CD4-positive, alpha-beta T cell treated with Interleukin-2 at 100 ng/mL for 4 hours (primary cell): ENCODE measurements at regions not wholly inside any gene's neighbourhood (a gene's known extent, or its start where the extent isn't known, plus 50 kb on each side); places are given as distances from the start of the nearest gene placed in this dataset.
"Not testable (repeated sequence)": the region's sequence is repeated elsewhere in the genome, so short reads cannot be mapped to it uniquely, and the experiment has no call there.

Experiments
- DNase-seq: peaks from one replicate; pipeline ENCODE4 v3.0.0-alpha.2; 2020; ENCODE audit warnings: low spot score

DNA sequence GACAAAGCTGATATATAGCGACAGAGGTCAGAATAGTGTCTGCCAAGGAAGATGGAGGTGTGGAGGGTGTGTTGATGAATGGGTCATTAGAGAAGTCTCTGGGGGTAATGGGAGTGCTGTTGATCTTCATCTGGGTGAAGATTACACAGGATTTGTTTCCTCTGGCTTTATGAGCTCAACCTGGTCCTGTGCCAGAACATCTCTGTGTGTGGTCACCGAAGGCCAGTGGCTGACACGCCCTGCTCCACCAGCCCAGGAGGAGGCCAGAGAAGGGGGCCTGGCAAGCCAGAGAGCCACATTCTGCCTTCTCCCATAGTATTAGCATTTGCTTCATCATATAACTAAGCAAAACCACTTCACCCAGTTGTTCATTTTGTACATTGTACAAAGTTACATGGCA is 121.1 kb downstream of the ZNF621 start:
- no peak for DNase-seq

DNA sequence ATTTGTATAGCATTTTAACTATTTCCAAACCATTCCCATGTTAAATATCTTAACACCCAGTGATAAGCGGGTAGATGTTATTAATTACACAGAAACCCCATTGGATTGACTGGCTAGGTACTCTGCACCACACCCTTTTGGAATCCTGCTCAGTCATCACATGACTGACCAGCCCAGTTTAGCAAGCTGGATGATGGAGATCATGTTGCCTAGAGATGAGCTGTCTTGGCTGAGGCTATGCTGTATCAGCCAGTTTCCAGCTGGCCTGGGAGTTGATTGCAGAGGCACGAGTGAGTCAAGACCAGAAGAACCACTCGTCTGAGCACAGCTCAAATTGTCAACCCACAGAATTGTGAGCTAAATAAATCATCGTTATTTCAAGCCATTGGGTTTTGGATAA is 124.6 kb downstream of the ZNF621 start:
- no peak for DNase-seq

DNA sequence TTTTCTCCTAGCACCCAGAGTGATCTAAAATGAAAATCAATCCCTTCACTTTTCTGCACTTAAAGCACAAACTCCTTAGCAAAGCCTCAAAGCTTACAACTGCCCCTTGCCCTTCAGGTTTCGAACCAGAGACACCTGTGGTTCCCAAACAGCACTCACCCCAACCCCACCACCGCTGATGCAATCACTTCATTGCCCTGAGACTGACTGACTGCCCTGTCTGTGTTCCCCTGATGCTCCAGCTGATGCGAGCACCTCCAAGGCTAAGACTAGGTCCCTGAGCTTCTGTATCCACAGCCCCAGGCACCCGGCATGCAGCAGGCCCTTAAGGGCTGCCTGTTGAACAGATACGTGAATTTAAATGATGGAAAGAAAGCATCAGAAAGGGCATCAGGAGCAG is 127.3 kb downstream of the ZNF621 start:
- DNase-seq = no peak

DNA sequence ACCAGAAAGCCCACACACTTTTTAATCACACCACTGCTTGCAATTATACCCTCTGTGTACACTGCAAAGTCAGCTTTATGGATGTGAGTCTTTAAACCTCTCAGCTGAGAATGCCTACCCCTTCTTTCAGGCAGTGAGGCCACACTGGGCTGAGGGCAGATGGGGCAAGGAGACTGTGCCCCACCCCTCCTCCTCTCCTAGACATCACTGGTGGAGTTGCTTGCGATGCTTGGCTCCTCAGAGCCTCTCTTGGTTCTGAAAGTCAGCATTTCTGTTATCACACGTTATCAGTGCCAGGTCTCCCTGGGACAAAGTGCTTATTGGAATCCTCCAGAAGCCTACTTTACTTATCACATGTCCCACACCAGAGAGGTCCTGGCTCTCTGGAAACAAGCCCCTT is 128.2 kb downstream of the ZNF621 start:
- no peak for DNase-seq

DNA sequence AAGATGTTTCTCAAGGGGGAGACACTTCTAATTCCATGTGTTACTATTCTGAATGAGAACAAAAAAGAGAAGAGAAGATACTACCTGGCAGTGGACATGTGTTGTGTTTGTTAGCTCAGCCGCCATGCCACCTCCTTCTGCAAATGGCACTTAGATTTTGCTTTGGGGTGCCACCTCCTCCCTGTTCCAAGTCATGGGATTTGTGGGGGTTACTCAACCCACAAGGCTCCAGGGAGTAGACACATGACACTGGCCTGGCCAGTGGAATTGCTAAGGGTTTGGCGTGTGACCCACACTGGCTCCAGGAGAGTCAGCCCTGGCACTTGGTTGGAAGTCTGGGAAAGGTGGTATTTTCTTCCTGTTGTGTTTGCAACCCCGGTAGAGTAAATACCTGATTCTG is 129.1 kb downstream of the ZNF621 start:
- DNase-seq = no peak

DNA sequence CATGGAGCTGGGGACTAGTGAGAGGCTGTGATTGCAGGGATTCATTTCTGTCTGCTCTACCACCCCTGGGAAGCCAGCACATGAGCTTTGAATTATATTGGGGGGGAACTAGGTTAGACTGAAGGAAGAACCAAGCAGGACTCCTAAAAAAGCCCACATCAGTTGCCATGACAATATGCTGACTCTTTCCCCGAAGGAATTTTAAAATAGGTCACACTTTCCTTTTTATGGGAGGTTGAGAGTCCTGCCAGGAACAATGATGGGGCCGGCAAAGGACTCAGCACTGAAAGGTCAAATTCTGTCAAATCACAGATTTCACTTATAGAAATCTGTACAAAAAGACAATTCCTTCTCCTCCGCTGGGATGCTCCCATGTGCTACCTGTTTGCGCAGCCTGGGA is 130.8 kb downstream of the ZNF621 start:
- no peak for DNase-seq

DNA sequence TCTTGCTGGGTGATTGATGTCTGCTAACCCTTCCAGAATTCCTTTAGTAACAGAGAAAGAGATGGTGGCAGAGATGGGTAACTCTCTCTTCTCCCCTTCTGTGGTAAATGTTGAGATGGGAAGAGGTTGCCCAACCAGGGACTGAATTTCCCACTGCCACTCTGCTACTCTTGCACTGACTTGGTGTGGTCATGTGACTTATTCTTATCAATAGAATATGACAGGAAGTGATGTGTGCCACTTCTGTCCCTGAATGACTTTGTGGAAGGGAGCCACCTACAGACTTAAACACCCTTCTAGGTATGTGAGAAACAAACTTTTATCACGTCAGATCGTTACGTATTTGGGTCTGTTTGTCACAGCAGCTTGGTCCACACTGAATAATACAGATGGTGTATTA is 132.9 kb downstream of the ZNF621 start:
- no peak for DNase-seq

DNA sequence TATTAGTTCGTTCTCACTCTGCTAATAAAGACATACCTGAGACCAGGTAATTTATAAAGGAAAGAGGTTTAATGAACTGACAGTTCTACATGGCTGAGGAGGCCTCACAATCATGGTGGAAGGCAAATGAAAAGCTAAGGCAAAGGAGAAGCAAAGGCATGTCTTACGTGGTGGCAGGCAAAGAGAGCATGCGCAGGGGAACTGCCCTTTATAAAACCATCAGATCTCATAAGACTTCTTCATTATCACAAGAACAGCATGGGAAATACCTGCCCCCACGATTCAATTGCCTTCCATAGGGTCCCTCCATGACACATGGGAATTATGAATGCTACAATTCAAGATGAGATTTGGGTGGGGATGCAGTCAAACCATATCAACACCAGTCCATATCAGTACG is 133.5 kb downstream of the ZNF621 start:
- no peak for DNase-seq

DNA sequence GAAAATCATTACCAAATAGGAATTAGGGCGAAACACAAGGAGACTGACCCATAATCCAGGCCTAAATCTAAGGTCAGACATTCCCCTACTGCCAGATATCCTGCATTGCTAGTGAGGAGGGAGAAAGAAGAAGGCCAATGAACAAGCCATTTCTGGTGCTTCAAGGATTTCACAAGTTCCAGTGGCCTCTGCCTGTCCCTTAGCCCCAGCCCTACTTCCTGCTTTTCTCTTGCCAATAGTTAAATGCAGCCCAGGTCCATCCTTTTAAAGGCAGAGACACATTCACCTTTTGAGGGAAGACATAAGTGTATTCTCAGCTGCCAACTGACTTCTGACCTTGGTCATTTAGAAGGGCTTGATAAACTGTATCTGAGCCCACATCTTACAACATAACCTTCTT is 135.8 kb downstream of the ZNF621 start:
- DNase-seq = no peak

DNA sequence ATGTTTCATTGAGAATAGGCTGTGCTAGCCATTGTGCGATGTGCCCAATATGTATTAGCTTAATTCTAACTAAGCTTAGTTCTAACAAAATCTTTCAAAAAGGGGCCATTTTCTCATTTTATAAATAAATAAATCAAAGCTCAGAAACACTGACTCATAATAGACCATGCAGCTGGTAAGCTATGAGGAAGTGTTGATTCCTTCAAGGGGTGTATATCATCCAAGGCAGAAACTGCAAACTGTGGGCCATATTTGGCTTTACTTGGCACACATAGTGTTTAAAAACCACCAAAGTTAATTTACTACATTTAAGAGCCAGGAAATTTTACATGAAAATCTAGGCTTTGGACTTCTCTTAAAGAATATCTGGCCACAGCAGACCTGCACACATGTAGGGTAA is 136.5 kb downstream of the ZNF621 start:
- DNase-seq = no peak

DNA sequence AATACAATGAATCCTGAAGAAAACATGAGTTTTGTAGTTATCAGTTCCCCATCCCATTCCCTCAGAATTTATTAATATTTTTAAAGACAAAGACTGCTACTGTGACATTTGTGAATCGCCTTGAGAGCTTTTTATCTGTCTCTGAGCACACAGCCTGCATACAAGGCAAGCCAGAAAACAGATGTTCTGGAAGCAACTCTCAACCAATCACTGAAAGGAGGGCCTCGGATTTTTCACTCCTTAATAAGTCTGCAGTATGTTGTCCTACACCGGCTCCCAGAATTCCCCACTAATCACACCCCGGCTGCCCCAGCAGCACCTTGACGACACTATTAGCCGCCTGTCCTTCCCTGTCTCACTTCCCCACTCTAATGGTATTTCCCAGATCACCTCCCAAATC is 138.5 kb downstream of the ZNF621 start:
- DNase-seq = no peak

DNA sequence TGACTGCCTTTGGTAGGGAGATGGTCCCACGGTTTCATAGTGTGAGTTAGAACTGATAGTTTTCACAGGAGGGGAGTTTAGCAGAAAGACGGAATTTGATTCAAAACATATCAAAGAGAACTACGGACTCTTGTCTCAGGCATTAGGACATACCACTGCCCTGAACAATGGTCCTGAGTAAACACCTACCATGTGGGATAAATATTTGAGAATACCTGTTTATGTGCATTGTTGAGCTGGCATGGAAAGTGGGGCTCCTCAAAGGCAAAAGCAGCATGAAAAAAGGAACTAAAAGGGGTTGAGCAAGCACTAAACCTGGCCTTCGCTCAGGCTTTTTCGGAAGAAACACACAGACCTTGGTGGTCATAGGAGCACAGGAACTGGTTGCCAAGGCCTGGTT is 144.4 kb downstream of the ZNF621 start:
- no peak for DNase-seq

DNA sequence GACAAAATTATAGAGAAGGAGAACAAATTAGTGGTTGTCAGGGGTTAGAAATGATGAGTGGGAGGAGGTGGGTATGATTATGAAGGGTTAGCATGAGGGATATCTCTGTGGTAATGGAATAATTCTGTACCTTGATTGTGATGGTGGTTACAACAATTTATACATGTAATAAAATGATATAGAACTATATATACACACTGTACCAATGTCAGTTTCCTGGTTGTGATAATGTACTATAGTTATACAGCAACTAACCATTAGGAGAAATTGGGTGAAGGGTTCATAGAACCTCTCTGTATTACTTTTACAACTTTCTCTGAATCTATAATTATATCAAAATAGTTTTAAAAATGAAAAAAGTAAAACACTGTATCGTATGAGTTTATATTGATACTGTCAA is 148.1 kb downstream of the ZNF621 start:
- no peak for DNase-seq

DNA sequence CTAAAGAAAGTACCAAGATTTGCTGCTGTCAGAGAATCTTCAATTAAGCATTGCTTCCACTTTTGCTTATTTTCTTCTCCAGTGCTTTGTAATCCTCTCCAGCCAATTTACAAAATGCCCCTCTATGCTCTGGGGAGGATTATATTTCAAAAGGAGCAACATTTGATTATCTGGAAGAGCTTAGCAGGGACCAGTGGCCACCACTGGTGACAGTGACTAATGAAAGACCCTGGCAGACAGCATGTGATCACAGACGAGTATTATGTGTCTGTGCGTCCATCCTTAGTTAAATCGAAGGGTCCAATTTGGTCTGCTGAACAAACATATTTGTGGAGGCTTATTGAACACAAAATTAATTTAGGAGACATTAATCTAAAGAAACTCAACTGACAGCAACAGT is 152.6 kb downstream of the ZNF621 start:
- DNase-seq = no peak

DNA sequence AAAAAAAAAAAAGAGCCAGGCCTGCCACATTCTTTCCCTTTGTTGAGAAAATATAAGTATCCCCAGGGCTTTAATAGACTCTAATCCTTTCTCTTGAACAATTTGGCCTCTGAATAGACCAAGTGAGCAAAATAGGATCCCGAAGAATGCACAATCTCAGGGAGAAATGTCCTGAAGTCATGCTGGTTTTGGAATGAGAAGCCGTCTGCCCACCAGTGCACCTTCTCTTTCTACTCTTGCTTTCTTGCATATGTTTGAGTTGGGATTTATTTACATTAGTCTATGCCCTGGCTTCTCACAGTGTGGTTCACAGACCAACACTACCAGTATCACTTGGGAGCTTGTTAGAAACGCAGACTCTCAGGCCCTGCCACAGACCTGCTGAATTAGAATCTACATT is 153.0 kb downstream of the ZNF621 start:
- no peak for DNase-seq

DNA sequence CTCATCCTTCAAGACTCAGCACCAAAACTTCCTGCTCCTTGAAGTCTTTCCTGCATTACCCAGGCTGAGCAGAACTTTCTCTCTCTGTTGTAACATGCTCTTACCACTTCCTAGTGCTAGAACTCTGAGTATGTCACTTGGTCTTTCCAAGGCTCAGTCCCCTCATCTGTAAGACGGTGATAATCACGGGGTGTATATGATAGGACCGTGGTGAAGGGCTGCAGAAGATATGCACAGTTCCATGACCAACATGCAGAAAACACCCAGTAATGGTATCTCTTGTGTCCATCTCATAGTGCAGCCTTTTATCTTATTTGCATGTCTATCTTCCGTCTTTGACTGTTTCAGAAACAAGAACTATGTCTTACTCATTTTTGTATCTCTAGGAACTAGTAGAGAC is 154.5 kb downstream of the ZNF621 start:
- DNase-seq = no peak

DNA sequence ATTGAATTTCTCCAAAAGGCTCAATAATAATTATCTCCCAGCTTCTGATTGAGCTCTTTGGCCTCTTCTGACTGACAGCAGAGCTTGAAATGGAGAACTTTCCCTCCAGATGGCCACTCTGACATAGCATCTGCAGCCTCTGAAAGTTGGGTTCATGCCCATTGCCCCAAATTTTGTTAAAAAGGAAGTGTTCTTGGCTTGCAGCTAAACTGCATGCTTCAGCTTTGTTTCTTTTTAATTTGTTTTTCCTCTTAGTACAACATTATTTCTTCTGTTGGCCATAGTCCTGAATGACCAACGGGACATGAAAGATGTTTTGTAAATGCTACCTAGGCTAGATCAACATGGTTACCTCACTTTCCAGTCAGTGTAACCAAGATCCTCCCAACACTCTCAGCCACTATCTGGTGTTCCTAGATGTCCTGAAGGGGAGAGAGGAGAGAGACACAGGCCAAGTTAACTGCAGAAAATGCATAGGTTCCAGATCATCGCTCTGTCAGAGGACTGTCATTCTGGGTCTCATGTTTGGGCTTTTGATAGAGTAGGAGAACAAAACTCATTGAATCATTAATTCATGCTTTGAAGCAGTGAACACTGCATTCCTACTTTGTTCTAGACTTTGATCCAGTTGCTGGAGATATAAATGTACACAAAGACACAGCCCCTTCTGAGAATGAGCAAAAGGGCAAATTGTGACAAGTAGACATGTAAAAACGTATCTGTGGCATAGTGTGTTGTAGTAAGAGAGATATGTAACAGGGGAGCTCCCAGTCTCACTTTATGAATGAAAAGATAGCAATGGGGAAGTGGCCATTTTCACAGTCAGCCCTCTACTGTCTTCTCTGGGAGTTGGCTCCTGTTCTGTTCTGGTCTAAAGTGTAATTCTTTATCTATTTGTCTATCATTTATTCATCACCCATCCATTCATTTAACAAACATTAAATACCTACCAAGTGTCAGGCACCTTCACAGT is 156.2 kb downstream of the ZNF621 start:
- no peak for DNase-seq

DNA sequence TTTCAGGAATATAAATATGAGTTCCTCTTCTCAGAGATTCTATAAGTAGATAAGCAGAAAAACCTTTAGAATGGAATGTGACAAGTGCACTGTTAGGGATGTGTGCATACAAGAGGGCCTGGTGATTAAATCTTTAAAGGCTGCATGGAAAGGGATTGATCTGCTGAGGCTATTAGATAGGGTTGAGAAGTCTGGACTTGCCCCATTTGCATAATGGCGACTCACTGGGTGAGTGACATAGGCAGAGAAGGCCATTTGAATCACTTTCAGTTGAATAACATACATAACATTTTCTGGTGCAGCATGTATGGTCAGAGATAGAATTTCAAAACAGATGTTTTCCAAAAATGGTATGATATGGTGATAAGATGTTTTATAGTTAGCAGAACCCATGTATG is 156.9 kb downstream of the ZNF621 start:
- no peak for DNase-seq

DNA sequence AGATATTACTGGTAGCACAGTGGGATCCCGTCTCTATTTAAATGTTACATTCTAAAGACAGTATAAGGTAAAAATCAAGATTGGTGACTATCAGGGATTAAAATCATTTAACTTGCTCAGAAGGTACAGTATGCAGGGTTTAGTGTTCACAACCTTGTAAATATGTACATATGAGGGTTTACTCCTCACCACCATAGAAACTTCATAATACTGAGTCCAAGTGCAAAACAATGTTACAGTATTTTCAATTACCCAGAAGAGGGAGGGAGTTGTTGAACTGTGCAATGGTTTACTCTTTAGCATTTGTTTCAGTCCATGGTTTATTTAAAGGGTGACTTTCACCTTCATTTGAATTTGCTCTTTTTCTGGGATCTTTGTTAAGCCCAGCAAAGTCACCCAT is 165.1 kb downstream of the ZNF621 start:
- DNase-seq = no peak

DNA sequence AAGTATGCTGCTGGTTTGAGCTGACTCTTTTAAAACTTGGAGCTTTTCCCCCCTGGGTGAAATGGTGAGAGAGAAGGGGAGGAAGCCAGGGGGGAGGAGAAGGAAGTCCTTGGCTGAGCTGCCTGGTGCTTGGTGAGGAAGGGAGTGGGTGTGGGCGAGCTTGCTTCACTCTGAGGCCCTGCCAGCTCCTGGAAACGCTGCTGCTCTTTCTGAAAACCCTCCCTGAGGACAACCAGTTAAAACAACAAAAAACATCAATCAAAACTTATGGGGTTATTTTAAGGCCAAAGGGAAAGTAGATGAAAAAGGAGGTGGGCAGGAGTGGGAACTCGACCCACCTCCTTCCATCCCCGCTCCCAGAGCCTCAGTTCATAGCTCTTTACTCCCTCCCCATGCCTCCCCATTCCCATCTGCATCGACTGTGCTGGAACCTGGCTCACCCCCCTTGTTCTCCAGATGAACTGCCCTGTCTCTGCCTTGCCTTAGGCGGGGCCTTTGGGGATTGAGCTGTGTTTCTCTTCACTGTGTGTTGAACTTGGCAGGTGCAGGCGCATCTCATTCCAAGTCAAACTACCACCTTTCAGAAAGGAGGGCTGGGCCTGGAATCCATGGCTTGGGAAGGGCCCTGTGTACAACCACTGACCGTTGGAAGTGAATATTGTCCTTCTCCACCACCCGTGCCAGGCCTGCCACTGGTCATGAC is 166.1 kb downstream of the ZNF621 start:
- no peak for DNase-seq

DNA sequence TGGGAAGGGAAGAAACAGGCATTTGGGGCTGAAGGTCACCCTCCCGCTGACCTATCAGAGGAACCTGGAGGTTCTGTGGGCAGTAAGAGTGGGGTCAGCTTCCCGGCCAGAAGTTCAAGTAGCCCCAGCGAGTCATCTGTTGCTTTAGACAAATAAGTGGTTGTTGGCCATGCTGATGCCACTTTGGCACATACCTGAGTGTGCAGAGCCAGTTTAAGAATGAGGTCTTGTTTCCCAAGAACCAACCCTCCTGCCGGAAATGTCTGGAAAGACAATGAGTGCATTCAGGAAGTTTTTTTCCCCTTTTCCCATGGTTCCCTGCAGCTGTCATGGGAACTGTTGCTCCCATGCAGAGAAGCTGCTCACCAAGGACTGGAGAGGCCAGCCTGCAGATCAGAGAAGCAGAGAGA is 166.7 kb downstream of the ZNF621 start:
- DNase-seq = no peak

DNA sequence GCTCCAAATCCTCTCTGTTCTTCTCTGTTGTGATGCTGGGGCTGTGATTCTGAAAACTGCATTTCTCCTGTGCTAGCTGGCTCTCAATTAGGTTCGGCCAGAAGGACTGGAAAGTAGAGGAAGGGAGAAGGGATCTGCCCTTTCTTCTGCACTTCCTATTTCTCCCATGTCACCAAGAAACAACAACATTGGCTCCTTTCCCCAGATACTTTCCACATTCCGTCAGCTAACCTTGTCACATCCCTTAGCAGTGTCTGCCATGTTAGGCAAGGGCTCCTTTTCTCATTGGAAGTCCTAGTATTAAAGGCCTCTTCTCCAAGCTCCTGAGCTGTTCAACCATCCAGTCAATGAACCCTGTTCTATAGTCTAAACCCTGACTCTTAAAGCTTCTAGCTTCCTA is 171.1 kb downstream of the ZNF621 start:
- DNase-seq = no peak

DNA sequence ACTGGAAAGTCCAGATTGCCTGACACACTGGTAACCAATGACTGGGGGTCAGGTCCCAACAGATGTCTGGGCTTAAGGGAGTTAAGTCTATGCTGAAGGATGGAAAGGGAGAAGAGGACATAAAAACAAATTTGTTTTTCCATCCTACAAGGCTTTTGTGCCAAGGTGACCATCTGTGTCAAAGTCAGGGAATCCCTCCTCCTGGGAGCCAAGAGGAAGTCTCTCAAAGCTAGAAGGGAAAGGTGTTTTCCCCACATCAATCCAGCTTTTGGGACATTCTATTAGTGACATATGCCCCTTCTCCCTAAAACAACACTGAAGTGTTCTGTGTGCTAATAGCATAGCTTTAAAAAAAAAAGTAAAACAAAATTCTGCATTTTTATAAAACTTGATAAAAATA is 173.9 kb downstream of the ZNF621 start:
- DNase-seq = not testable (repeated sequence)
